Lower lobe of right lung (tissue), 2 donors: ENCODE measurements at regions not wholly inside any gene's neighbourhood (a gene's known extent, or its start where the extent isn't known, plus 50 kb on each side); places are given as distances from the start of the nearest gene placed in this dataset.

Experiments used
- ATAC-seq, 2 donors: fragments of 200-7000 bp; cut with Tn5 transposase; one replicate each; pipeline ENCODE4 v1.9.1; 2020 to 2022; ENCODE audit warnings: mild to moderate bottlenecking in 2 of 2, moderate library complexity in 2 of 2
- DNase-seq: peaks from one replicate; pipeline ENCODE4 v3.0.0-alpha.2; 2020
- H3K27ac ChIP-seq: fragments of 200-600 bp; one replicate; pipeline ENCODE4 v1.8.0; 2022
- H3K27me3 ChIP-seq: fragments of 200-600 bp; one replicate; pipeline ENCODE4 v1.8.0; 2022; ENCODE audit warnings: low read depth
- H3K36me3 ChIP-seq: fragments of 200-600 bp; one replicate; pipeline ENCODE4 v1.8.0; 2022; ENCODE audit warnings: mild to moderate bottlenecking
- H3K4me1 ChIP-seq: fragments of 200-600 bp; one replicate; pipeline ENCODE4 v1.8.0; 2022
- H3K4me3 ChIP-seq: fragments of 200-600 bp; one replicate; pipeline ENCODE4 v1.8.0; 2022; ENCODE audit warnings: mild to moderate bottlenecking
- H3K9me3 ChIP-seq: fragments of 200-600 bp; one replicate; pipeline ENCODE4 v1.8.0; 2022
- CTCF ChIP-seq: fragments of 200-600 bp; IDR thresholded peaks from one replicate; pipeline ENCODE4 v1.8.0; 2022; ENCODE audit warnings: antibody characterized with exemption, mild to moderate bottlenecking
- intact Hi-C: fragments of 100-400 bp; cut with DNase I; formaldehyde crosslinking; loops from one replicate; pipeline ENCODE4 v1.11.0; 2022
- donor health status: DM: no; HTN: yes; CAD: no; lungs with severe emphysema.

GRCh38 chr12:22882559-22882958 is 257.6 kb downstream of the ETNK1 start:
- no peak for TF ChIP-seq CTCF
- DNase-seq = no peak
- intact Hi-C loops = no loop called here

GRCh38 chr12:22893878-22894277 is 268.9 kb downstream of the ETNK1 start:
- H3K4me3 ChIP-seq = no peak overlapping the region
- intact Hi-C loops = no loop called here
- no peaks in the 10 kb centered on the region for H3K27me3 ChIP-seq
- no peak for ATAC-seq
- no peaks in the 10 kb centered on the region for H3K9me3 ChIP-seq
- no peak for DNase-seq
- no peaks in the 10 kb centered on the region for H3K4me1 ChIP-seq
- H3K36me3 ChIP-seq = no peaks in the 10 kb centered on the region
- H3K27ac ChIP-seq = no peak overlapping the region
- no peak for TF ChIP-seq CTCF

More at GRCh38 chr12:22882559-22882958, 257.6 kb downstream of the ETNK1 start:
- Histone ChIP-seq H3K27me3 (no peaks in the 10 kb centered on the region), H3K36me3 (no peaks in the 10 kb centered on the region), H3K4me3 (no peak overlapping the region), H3K4me1 (no peaks in the 10 kb centered on the region), H3K27ac (no peak overlapping the region), H3K9me3 (no peaks in the 10 kb centered on the region)
- ATAC-seq = no peak

DNA sequence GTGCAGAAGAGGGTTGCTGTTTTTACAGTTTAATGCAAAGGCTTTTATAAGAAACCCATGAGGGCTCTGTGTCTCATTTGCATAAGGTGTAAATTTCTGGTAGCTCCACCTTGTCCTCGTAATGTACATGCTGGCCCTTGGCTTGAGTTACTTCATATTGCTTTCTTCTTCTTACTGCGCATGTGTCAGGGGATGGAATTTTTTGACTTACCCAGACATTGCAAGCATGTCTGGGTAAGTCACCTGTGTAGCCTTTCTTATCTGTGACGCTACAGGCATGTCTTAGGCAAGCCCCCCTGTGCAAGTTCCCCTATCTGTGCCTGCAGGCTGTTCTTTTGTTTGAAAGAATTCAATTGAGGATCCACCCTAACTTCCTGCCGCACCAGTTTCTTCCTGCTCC is 274.2 kb downstream of the ETNK1 start:
- no peaks in the 10 kb centered on the region for H3K36me3 ChIP-seq
- DNase-seq = no peak
- TF ChIP-seq CTCF = no peak
- no peaks in the 10 kb centered on the region for H3K4me1 ChIP-seq
- intact Hi-C loops = no loop called here
- no peak overlapping the region for H3K4me3 ChIP-seq
- H3K27me3 ChIP-seq = no peaks in the 10 kb centered on the region
- no peak overlapping the region for H3K27ac ChIP-seq
- no peak for ATAC-seq
- H3K9me3 ChIP-seq = no peaks in the 10 kb centered on the region

- H3K27ac ChIP-seq = no peak overlapping the region
- intact Hi-C loops = no loop called here
- no peaks in the 10 kb centered on the region for H3K9me3 ChIP-seq
- no peak for DNase-seq
- H3K4me3 ChIP-seq = no peak overlapping the region
- no peaks in the 10 kb centered on the region for H3K4me1 ChIP-seq
- H3K36me3 ChIP-seq = no peaks in the 10 kb centered on the region
- no peak for TF ChIP-seq CTCF
- ATAC-seq = no peak
- H3K27me3 ChIP-seq = no peaks in the 10 kb centered on the region
Observed at GRCh38 chr12:22900401-22900800, 275.4 kb downstream of the ETNK1 start.

DNA sequence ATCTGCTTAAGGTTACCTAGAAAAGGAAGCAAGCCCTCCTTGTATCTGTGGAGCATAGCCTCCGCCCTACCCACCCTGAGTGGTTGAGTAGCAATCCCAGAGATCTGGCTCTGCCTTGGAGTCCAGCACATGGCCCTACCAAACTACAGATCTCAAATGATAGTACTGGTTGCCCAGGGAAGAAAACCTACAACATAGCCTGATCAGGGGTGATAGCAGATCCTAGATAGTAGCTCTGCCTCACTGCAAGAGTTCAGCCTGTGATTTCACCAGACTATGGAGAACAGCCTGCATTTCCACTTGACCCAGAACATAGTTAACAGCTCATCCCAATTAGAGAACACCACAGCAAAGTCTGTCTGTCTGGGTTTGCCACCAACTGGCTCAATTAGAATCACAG is 279.5 kb downstream of the ETNK1 start:
- DNase-seq = no peak
- no peaks in the 10 kb centered on the region for H3K27me3 ChIP-seq
- no peaks in the 10 kb centered on the region for H3K36me3 ChIP-seq
- H3K27ac ChIP-seq = no peak overlapping the region
- no peaks in the 10 kb centered on the region for H3K4me1 ChIP-seq
- no peak for ATAC-seq
- intact Hi-C loops = no loop called here
- H3K9me3 ChIP-seq = no peaks in the 10 kb centered on the region
- no peak for TF ChIP-seq CTCF
- H3K4me3 ChIP-seq = no peak overlapping the region

DNA sequence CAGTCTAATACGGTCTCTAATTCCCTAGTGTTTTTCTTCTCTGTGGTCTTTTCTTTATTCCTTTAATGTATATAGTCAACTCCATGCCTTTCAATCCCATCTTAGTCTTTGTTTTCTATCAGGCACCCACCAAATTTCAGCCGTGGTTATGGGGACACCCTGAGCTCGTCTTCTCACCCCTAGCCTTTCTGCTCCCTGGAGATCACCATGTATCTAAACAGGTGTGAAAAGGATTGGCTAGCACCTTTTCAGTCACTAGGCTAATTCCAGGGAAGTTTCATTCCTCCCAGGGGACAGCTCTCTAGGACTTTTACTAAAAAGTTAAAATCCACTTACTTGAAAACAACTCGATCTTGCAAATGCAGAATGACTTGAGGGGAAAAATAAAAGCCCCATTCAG is 291.3 kb downstream of the ETNK1 start:
- Histone ChIP-seq H3K9me3 (no peaks in the 10 kb centered on the region), H3K36me3 (no peaks in the 10 kb centered on the region), H3K4me3 (no peak overlapping the region), H3K27me3 (no peaks in the 10 kb centered on the region), H3K27ac (no peak overlapping the region), H3K4me1 (no peaks in the 10 kb centered on the region)
- TF ChIP-seq CTCF = no peak
- DNase-seq (no peak), ATAC-seq (no peak)
- intact Hi-C loops = no loop called here
